Mesothelial cell of epicardium (in vitro differentiated cells): ENCODE measurements at regions not wholly inside any gene's neighbourhood (a gene's known extent, or its start where the extent isn't known, plus 50 kb on each side); places are given as distances from the start of the nearest gene placed in this dataset.

Experiments used
- DNase-seq, 2 experiments: peaks; one replicate each; pipeline ENCODE4 v3.0.0; 2021; ENCODE audit warnings: low spot score in 2 of 2; ENCODE audit not compliant: unreplicated experiment in 2 of 2
- H3K27ac Mint-ChIP-seq: 2 replicates; pipeline ENCODE4 v1.8.0; 2021; ENCODE audit warnings: mixed read lengths
- H3K27me3 Mint-ChIP-seq: 2 replicates; pipeline ENCODE4 v1.8.0; 2021; ENCODE audit warnings: low read depth, mixed read lengths
- H3K36me3 Mint-ChIP-seq: 2 replicates; pipeline ENCODE4 v1.8.0; 2021; ENCODE audit warnings: mixed read lengths
- H3K4me1 Mint-ChIP-seq: 2 replicates; pipeline ENCODE4 v1.8.0; 2021; ENCODE audit warnings: mixed read lengths
- H3K4me3 Mint-ChIP-seq: 2 replicates; pipeline ENCODE4 v1.8.0; 2021; ENCODE audit warnings: mild to moderate bottlenecking, moderate library complexity, mixed read lengths
- H3K9me3 Mint-ChIP-seq: 2 replicates; pipeline ENCODE4 v1.8.0; 2021; ENCODE audit warnings: mixed read lengths
- TF ChIP-seq, protein P1 (sequence below): fragments of 200-600 bp; sonication (generic); IDR thresholded peaks from one replicate; pipeline ENCODE4 v1.5.0; 2021; ENCODE audit warnings: antibody characterized with exemption; ENCODE audit not compliant: unreplicated experiment

DNA sequence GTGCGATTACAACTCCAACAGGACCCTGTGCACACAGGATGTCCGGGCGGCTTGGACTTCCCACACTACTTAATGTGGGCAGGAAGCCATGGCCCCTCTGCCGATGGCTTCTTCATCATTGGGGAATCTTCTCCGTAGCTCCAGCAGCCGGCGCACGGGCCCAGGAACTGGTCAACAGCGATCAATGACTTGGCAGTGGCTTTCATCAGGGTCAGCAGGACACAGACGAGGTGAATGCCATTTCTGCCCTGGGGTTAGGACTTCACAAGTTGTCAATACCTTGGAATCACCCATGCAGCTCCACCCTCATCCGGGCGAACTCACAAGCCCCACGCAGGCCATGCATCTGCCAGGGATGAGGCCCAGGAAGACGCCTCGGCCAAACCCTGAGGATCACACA, 645.7 kb downstream of the BRD1 start:
- H3K27me3 Mint-ChIP-seq: peaks cover 15% of the 10 kb centered on the region
- no peak overlapping the region for H3K27ac Mint-ChIP-seq
- no peak for DNase-seq
- H3K4me3 Mint-ChIP-seq: no peak overlapping the region
- H3K36me3 Mint-ChIP-seq: no peaks in the 10 kb centered on the region
- peaks cover 2% of the 10 kb centered on the region for H3K9me3 Mint-ChIP-seq
- TF ChIP-seq, protein P1, sequence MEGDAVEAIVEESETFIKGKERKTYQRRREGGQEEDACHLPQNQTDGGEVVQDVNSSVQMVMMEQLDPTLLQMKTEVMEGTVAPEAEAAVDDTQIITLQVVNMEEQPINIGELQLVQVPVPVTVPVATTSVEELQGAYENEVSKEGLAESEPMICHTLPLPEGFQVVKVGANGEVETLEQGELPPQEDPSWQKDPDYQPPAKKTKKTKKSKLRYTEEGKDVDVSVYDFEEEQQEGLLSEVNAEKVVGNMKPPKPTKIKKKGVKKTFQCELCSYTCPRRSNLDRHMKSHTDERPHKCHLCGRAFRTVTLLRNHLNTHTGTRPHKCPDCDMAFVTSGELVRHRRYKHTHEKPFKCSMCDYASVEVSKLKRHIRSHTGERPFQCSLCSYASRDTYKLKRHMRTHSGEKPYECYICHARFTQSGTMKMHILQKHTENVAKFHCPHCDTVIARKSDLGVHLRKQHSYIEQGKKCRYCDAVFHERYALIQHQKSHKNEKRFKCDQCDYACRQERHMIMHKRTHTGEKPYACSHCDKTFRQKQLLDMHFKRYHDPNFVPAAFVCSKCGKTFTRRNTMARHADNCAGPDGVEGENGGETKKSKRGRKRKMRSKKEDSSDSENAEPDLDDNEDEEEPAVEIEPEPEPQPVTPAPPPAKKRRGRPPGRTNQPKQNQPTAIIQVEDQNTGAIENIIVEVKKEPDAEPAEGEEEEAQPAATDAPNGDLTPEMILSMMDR: no peak
- H3K4me1 Mint-ChIP-seq: no peaks in the 10 kb centered on the region

DNA sequence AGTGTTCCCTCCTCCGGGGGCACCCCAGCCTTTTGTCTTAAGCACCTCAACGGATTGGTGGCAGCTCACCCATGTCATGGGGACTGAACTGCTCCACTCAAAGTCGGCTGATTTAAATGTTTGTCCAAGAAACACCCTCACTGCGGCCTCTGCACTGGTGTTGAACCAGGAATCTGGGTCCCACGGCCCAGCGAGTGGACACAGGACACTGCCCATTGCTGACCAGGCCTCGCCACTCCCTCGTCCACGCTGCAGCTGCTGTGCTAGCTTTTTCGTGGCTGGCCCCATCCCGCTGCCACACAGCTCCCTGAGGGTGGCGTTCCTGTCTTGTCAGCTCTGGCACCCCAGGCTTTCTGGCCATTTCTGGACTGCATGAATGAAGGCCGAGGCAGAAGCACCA, 646.2 kb downstream of the BRD1 start:
- no peak for DNase-seq
- TF ChIP-seq, protein P1: no peak
- H3K4me1 Mint-ChIP-seq: no peaks in the 10 kb centered on the region
- no peak overlapping the region for H3K4me3 Mint-ChIP-seq
- H3K9me3 Mint-ChIP-seq: no peaks in the 10 kb centered on the region
- H3K27ac Mint-ChIP-seq: no peak overlapping the region
- no peaks in the 10 kb centered on the region for H3K36me3 Mint-ChIP-seq
- peaks cover 13% of the 10 kb centered on the region for H3K27me3 Mint-ChIP-seq

DNA sequence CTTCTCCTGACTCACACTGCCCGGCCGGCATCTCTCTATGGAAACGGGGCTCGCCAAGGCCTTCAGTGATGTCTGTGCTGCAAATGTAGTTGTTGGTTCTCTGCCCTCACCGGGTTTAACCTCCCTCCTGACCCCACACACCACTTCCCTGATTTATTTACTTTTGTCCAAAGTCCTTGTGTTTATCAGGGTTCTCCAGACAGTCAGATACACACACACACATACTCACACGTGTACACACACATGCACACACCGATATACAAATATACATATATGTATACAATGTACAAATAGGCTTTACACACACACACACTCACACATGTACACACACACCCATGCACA, 647.0 kb downstream of the BRD1 start:
- peaks cover 16% of the 10 kb centered on the region for H3K27me3 Mint-ChIP-seq
- no peaks in the 10 kb centered on the region for H3K36me3 Mint-ChIP-seq
- H3K4me3 Mint-ChIP-seq: no peak overlapping the region
- H3K4me1 Mint-ChIP-seq: no peaks in the 10 kb centered on the region
- DNase-seq: no peak
- no peaks in the 10 kb centered on the region for H3K9me3 Mint-ChIP-seq
- H3K27ac Mint-ChIP-seq: no peak overlapping the region
- TF ChIP-seq, protein P1: no peak

DNA sequence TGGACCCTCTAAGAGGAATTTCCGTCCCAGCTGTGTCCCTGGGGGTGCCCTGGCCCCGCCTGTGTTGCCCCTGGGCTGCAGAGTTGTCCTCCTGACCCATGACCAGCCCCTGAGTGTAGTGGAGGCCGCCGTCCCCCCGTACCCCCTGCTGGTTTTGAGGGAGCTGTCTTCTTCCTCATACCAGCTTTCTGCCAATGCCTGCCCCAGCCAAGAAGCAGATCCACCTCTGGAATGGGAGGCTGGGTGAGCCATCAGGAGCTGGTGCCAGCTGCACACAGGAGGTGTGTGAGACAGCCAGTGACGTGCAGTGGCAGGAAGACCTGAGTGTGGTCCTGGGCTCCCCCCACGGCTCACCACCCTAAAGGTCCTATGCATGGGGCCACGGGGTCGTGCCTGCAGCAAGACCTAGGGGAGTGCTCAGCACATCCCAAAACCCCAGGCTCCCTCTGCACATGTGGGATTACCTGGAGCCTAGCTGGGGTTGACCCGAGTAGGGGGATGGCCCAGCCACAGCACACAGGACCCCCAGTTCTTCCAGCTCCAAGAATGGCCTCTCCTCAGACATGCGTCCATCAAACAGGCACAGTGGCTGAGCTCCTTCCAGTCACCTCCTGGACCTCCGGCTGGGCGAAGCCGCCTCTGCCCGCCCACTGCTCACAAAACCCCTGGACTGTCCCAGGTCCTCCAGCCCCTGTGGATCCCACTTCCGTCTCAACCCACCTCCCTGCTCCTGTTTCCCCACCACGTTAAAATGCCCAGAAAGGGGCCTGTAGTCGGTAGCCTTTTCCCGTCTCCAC, 647.6 kb downstream of the BRD1 start:
- H3K27me3 Mint-ChIP-seq: peaks cover 14% of the 10 kb centered on the region
- TF ChIP-seq, protein P1: no peak
- no peak overlapping the region for H3K4me3 Mint-ChIP-seq
- H3K36me3 Mint-ChIP-seq: no peaks in the 10 kb centered on the region
- DNase-seq: no peak
- no peaks in the 10 kb centered on the region for H3K9me3 Mint-ChIP-seq
- no peak overlapping the region for H3K27ac Mint-ChIP-seq
- H3K4me1 Mint-ChIP-seq: no peaks in the 10 kb centered on the region

DNA sequence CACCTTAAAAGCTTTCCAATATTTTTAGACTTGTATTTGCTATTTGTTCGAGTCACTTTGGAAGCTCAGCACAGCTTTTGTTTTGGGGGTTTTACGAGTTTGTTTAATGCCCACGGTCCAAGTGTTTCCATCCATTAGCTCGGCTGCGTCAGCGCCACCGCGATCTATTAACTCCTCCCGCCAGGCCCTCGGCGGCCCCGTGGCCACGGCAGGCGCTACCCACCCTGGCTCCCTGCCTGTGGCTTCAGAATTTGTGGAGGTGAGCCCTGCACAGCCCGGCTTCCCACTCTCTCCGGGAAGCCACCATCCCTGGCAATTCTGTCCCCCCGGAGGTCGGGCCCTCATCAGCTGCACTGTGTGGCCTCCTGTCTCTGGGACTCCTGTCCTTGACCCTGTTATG, 648.5 kb downstream of the BRD1 start:
- TF ChIP-seq, protein P1: no peak
- H3K4me3 Mint-ChIP-seq: no peak overlapping the region
- no peaks in the 10 kb centered on the region for H3K9me3 Mint-ChIP-seq
- no peaks in the 10 kb centered on the region for H3K4me1 Mint-ChIP-seq
- H3K27me3 Mint-ChIP-seq: peaks cover 17% of the 10 kb centered on the region
- H3K27ac Mint-ChIP-seq: no peak overlapping the region
- no peak for DNase-seq
- no peaks in the 10 kb centered on the region for H3K36me3 Mint-ChIP-seq
